Left ventricle myocardium inferior (tissue), 1 donor: ENCODE measurements at regions not wholly inside any gene's neighbourhood (a gene's known extent, or its start where the extent isn't known, plus 50 kb on each side); places are given as distances from the start of the nearest gene placed in this dataset.

ENCODE experiments used
- DNase-seq: peaks from one replicate; pipeline ENCODE4 v3.0.0-alpha.2; 2020
- H3K27ac ChIP-seq: fragments of 200-600 bp; replicated peaks from 2 replicates; pipeline ENCODE4 v1.8.0; 2021
- H3K27me3 ChIP-seq: fragments of 200-600 bp; 2 replicates; pipeline ENCODE4 v1.8.0; 2021; ENCODE audit warnings: low read depth
- H3K36me3 ChIP-seq: fragments of 200-600 bp; 2 replicates; pipeline ENCODE4 v1.8.0; 2021
- H3K4me1 ChIP-seq: fragments of 200-600 bp; 2 replicates; pipeline ENCODE4 v1.8.0; 2021
- H3K4me3 ChIP-seq: fragments of 200-600 bp; 2 replicates; pipeline ENCODE4 v1.8.0; 2021; ENCODE audit warnings: mild to moderate bottlenecking, moderate library complexity
- H3K9me3 ChIP-seq: fragments of 200-600 bp; replicated peaks from 2 replicates; pipeline ENCODE4 v1.8.0; 2021
- intact Hi-C: fragments of 100-400 bp; cut with micrococcal nuclease; formaldehyde crosslinking; loops from one replicate; pipeline ENCODE4 v1.11.0; 2022
- TF ChIP-seq, protein P1 (sequence below): fragments of 200-600 bp; IDR thresholded peaks from 2 replicates; pipeline ENCODE4 v1.8.0; 2021; ENCODE audit warnings: antibody characterized with exemption, mild to moderate bottlenecking, borderline replicate concordance
- donor health status: DM: no; HTN: yes; CAD: no; lungs with severe emphysema.

DNA sequence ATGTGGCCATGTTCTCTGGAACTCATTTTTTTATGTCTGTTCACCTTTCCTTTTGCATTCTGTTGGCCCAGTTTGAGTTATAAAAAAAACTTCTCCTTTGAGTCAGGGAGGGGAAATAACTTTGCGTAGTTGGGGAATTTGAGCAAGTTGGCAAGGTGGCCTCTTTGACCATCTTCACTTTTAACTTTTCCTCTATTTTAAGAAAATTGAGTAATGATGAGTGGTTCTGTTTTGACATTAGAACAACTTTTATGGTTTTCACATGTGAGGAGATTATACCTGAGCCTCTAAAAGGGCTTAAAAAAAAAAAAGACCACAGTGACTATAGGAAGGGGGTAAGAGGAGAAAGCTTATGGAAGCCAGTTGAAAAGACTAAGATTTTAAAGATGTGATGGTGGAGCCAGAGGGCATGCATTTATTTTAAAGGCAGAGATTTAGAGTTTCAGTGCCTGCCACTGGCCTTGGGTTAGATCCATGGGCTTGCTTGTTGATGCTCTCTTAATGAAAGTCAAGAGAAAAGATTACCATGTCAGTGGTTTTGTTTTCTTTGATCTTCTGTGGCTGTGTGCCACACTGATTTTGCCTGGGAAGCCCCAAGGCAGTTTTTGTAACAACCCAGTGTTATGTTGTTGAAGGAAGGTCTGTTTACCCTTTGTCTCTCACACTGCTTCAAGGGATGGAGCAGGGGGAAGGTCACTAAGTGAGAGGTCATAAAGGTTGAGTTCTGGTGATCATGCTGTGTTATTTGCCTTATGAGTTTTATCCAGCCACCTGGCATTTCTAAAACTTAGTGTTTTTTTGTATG lies 219.7 kb upstream of the CD180 start:
- TF ChIP-seq, protein P1, sequence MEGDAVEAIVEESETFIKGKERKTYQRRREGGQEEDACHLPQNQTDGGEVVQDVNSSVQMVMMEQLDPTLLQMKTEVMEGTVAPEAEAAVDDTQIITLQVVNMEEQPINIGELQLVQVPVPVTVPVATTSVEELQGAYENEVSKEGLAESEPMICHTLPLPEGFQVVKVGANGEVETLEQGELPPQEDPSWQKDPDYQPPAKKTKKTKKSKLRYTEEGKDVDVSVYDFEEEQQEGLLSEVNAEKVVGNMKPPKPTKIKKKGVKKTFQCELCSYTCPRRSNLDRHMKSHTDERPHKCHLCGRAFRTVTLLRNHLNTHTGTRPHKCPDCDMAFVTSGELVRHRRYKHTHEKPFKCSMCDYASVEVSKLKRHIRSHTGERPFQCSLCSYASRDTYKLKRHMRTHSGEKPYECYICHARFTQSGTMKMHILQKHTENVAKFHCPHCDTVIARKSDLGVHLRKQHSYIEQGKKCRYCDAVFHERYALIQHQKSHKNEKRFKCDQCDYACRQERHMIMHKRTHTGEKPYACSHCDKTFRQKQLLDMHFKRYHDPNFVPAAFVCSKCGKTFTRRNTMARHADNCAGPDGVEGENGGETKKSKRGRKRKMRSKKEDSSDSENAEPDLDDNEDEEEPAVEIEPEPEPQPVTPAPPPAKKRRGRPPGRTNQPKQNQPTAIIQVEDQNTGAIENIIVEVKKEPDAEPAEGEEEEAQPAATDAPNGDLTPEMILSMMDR, result no peak
- H3K4me3 ChIP-seq, result no peak overlapping the region
- no peaks in the 10 kb centered on the region for H3K4me1 ChIP-seq
- DNase-seq, result no peak
- no peaks in the 10 kb centered on the region for H3K9me3 ChIP-seq
- H3K27me3 ChIP-seq, result no peaks in the 10 kb centered on the region
- intact Hi-C loops, result no loop called here
- H3K36me3 ChIP-seq, result no peaks in the 10 kb centered on the region
- no peak overlapping the region for H3K27ac ChIP-seq

- no peaks in the 10 kb centered on the region for H3K9me3 ChIP-seq
- DNase-seq, result no peak
- TF ChIP-seq, protein P1, result no peak
- intact Hi-C loops, result no loop called here
- H3K4me3 ChIP-seq, result no peak overlapping the region
- no peaks in the 10 kb centered on the region for H3K4me1 ChIP-seq
- no peak overlapping the region for H3K27ac ChIP-seq
- H3K36me3 ChIP-seq, result no peaks in the 10 kb centered on the region
- H3K27me3 ChIP-seq, result no peaks in the 10 kb centered on the region
These were observed 218.1 kb upstream of the CD180 start for GRCh38 chr5:67414712-67415111.

GRCh38 chr5:67413721-67414120 lies 217.1 kb upstream of the CD180 start:
- Histone ChIP-seq H3K4me1 (no peaks in the 10 kb centered on the region), H3K4me3 (no peak overlapping the region), H3K9me3 (no peaks in the 10 kb centered on the region), H3K27me3 (no peaks in the 10 kb centered on the region), H3K36me3 (no peaks in the 10 kb centered on the region), H3K27ac (no peak overlapping the region)
- intact Hi-C loops, result no loop called here
- TF ChIP-seq, protein P1, result no peak
- no peak for DNase-seq

DNA sequence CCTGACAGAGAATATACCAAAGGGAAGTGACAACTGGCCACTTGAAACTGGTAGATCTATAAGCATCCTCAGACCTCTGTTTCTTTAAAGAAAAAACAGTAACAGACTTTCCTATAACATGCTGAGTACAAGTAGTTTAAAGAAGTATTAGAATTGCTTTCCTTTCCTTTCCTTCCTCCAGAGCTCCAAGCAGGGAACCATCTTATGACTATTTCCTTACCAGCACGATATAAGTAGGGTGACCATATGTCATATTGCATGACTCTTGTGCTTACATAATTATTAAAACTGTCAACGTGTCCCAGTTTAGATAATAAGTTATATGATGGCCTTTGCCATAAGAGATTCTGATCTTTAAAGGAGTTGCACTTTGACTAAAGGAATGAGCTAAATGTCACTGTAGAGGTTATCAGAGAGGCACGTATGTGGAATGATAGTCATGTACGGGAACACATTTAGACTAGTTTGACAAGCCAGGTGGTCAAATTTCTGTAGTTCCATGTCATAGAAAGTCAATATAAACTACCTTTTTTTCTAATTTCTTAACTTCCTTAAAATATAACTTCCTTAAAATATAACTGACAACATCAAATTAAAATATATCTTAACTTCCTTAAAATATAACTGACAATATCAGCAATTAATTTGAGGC lies 212.7 kb upstream of the CD180 start:
- H3K9me3 ChIP-seq, result no peaks in the 10 kb centered on the region
- no peaks in the 10 kb centered on the region for H3K27me3 ChIP-seq
- H3K4me1 ChIP-seq, result no peaks in the 10 kb centered on the region
- H3K27ac ChIP-seq, result no peak overlapping the region
- intact Hi-C loops, result no loop called here
- no peak for DNase-seq
- H3K4me3 ChIP-seq, result no peak overlapping the region
- TF ChIP-seq, protein P1, result no peak
- no peaks in the 10 kb centered on the region for H3K36me3 ChIP-seq

DNA sequence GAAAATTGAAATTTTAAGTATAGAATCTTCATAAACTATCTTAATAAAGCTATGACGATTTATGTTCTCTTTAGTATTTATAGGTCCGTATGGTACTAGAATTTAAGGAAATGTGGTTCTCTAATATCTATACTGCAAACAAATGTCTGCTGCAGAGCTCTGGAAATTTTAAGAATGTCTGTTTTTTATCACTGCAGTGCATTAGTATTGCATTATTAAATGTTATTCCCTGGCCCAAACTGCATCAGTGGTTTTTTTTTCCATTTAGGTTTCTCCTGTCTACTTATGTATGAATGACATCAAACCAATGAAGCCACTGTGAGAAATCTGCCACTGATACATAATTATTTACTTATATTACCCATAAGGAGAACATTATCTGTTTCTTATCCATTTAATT lies 211.4 kb upstream of the CD180 start:
- H3K9me3 ChIP-seq, result no peaks in the 10 kb centered on the region
- no peaks in the 10 kb centered on the region for H3K4me1 ChIP-seq
- TF ChIP-seq, protein P1, result no peak
- H3K36me3 ChIP-seq, result no peaks in the 10 kb centered on the region
- no peaks in the 10 kb centered on the region for H3K27me3 ChIP-seq
- H3K27ac ChIP-seq, result no peak overlapping the region
- no peak overlapping the region for H3K4me3 ChIP-seq
- intact Hi-C loops, result no loop called here
- no peak for DNase-seq
